Astrocyte of the hippocampus (primary cell): ENCODE measurements at regions not wholly inside any gene's neighbourhood (a gene's known extent, or its start where the extent isn't known, plus 50 kb on each side); places are given as distances from the start of the nearest gene placed in this dataset.

Experiments used
- DNase-seq: peaks from one replicate; pipeline ENCODE4 v3.0.0; 2011; ENCODE audit warnings: low read depth, low spot score

DNA sequence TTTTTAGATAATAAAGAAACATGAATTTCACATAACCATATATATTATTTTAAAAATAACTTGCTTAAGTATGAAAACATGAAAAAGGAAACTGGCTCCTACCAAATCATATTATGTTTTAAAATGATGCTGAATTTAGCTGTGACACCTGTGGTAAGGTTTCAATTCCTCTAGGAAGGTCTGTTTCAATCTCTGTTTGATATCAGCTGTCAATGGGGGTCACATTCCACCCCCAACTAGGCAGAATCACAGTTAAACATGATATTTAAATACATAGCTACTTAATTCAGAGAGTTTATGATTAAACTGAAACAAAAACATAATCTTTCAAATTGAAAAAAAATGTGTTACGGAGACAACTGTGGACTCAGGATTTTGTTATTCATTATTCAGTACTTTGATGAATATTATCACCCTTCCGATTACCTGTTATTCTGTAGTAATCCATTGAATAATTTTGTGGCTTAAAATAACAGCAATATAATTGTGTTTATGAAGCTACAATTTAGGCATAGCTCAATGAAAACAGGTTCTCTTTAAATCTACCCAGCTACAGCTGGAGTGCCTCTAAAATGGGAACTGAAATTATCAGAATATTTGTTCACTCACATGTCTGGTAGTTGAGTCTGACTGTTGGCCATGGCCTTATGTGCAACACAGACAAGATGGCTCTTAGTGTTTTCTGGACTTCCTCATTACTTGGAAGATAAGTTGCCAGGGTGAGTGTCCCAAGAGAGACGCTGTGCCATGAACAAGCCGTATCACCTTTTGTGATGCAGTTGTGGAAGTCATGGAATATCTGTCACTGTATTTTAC, 244.6 kb upstream of the ANO3 start:
- DNase-seq, result no peak

DNA sequence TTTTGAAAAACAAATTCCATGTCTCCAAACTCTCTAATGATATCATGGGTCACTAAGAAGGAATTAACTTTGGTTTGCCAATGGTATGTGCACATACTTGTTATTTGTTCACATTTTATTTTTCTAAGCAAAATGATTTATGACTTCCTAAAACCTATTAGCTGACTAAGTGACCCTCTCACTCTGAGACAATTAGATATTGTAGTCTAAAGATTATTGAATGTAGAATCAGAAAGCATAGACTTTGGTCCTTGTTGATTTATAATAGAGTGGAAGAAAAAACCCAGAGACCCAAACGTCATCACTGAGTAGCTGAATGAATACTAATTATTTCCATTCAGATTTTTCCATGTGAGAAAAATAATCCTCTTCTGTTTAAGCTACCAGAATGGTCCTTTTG, 243.5 kb upstream of the ANO3 start:
- DNase-seq, result peak; percentile 3

DNA sequence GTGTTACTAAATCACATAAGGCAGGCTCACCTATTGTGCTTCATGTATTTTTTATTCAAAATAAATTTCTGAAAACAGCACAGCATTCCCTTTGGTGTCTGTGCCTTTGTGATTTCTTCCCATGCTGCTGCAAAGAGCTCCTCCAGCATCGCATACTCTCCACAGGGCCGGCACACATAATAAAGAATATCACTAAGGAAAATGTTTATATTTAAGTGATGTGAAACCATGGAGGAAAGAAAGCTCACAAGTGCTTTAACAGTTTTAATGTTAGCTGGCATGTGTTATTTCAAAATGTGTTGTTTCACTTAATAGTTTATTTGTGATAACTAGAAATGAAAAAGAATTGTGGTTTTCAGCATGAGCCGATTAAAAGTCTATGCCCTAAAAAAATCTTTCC, 241.3 kb upstream of the ANO3 start:
- DNase-seq, result no peak

DNA sequence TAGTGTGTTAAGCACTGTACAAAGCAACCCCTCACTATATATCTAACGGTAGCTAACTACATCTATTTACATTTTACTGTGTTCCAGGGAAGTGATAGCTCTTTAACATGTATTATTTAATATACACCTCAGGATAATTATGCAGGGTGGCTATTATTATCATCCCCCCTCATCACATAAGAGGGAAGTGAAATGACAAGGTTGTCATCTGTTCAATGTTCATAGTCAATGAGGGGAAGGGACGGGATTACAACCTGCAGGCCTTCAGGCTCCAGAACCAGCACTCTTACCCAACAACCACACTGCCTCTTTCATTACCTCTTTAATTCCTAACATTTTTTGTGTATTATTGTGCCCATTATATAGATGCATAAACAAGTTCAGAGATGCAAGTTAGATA, 238.7 kb upstream of the ANO3 start:
- DNase-seq, result no peak

DNA sequence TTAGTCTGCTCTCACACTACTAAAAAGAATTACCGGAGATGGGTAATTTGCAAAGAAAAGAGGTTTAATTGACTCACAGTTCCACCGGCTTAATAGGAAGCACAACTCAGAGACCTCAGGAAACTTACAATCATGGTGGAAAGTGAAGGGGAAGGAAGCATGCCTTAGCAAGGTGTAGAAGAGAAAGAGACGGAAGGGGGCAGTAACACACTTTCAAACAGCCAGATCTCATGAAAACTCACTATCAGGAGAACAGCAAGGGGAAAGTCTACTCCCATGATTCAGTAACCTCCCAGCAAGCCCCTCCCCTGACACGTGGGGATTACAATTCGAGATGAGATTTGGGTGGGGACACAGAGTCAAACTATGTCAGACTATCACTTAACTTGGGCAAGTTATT, 236.6 kb upstream of the ANO3 start:
- no peak for DNase-seq

DNA sequence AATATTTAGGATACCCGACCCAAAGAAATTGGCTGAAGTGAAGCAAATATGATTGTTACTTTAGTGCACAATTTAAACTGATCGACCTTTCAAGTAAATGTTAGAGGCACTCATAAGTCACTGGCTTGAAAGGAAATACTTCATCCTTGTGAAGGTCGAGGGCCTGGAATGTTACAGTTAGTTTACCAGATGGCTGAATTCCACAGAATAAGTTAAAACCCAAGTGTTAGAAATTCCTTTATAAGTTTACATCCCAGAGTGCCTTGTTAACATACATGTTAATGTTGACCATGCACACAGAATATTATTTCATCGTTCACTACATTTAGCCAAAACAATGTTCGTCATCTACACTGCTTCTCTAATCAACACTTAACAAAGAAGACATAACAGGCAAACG, 235.5 kb upstream of the ANO3 start:
- no peak for DNase-seq

DNA sequence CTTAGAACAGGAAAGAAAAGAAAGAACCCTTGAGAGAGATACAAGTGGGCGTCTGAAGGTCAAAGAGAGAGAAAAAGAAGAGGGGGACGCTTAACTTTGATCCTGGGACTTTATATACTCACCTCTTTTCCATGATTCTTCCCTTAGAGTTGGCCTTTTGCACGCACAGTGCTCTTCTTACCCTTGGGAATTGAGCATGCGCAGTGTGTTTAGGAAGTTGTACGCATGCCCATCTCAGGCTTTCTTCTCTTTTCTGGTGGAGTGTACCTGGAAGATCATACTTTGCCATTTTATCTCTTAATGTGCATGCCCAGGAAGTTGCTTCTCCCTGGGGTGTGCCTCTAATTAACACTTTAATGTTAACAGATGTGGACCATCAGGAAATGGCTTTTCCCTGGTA, 229.6 kb upstream of the ANO3 start:
- DNase-seq, result no peak

DNA sequence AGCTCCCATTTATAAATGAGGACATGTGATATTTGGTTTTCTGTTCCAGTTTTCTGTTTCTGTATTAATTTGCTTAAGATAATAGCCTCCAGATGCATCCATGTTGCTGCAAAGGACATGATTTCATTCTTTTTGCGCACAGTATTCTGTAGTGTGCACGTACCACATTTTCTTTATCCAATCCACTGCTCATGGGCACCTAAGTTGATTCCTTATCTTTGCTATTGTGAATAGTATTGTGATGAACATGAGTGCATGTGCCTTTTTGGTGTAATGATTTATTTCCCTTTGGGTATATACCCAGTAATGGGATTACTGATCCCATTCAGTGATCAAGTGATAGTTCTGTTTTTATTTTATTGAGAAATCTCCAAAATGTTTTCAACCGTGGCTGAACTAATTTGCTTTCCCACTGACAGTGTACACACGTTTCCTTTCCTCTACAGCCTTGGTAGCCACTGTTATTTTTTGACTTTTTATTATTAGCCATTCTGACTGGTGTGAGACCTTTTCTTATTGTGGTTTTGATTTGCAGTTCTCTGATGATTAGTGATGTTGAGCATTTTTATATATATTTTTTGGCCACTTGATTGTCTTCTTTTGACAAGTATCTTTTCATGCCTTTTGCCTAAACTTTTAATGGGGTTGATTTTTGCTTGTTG, 226.0 kb upstream of the ANO3 start:
- no peak for DNase-seq

DNA sequence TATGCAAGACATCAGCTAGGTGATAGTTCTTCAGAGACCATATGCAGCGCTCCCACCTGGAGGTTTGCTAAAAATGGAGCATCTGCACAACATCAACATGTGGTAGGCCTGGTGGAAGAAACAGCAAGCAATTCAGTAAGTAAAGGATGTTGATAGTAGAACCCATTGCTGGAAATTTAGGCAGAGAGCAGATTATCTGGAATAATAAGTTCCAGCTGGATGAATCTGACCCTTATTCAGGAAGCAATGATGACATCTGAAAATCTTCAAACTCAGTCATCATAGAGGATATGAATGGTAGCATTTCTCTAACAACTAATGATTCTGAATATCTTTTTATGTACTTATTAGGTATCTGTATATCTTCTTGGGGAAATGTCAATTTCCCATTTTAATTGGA, 225.2 kb upstream of the ANO3 start:
- no peak for DNase-seq

DNA sequence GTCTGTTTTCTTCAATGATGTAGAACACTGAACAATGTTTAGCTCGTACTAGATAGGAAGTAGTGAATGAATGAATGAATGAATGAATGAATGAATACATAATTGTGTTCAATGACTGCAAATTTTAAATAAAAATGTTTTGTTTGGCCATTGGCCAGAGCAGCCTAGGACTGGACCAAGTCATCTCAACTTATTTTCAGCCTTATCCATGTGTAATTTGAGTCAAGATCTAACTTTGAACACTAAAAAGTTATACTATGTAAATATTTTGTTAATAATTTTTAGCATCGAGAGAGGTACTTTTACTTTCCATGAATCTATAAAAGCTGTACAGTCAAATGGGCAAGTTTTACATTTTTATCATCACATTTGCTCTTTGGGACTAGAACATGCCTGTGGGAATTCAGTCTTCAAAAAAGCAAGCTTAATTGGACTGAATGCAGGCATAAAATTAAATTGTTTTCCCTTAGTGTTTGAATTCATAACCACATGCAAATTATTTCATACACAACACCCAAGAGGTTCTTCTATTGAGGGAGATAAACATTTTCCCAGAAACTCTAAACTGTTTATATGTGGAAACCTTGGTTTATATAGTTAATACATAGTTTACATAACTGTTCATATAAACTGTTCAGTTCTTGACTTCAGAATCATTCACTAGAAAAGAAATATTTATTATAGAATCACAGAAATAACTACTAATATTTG, 222.1 kb upstream of the ANO3 start:
- no peak for DNase-seq

DNA sequence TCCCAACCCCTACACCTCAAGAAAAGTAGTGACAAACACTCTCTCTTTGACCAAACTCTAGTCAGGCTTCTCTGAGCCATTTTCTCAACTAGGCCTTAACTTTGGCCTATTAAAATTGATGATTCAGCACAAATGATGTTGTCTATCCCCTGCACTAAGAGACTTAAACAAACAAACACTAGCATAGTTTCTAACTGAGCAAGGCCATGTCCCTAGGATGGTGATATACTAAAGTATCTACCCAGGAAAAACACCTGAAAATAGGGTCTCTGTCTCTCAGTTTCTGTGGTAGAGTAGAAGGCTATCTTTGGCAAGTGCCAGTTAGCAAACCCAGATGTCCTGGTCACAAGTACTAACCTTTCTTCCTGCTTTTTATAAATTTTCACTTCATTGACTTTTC, 219.7 kb upstream of the ANO3 start:
- no peak for DNase-seq

DNA sequence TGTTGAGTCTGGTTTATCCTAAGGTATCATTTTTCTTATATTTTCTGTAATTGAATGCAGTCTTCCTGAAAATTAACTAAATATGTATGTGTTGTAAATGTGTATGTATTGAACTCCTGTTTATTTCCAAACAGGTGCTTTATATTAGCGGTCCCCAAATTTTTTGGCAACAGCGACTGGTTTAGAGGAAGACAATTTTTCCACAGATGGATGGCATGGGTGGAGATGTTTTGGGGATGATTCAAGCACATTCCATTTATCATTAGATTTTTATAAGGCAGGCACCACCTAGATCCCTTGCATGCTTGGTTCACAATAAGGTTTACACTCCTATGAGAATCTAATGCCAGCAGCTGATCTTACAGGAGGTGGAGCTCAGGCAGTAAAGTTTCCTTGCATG, 210.5 kb upstream of the ANO3 start:
- DNase-seq, result no peak

DNA sequence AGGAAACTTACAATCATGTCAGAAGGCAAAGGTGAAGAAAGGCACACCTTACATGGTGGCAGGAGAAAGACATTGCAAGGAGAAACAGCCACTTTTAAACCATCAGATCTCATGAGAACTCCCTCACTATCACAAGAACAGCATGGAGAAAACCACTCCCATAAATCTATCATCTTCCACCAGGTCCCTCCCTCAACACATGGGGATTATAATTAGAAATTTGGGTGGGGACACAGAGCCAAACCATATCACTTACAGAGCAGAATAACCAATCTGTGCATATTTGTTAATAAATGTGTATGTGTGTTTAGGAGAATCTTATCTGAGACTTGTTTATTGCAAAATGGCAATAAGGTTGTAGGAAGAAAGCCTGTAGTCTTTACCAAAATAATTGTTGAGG, 205.2 kb upstream of the ANO3 start:
- no peak for DNase-seq

DNA sequence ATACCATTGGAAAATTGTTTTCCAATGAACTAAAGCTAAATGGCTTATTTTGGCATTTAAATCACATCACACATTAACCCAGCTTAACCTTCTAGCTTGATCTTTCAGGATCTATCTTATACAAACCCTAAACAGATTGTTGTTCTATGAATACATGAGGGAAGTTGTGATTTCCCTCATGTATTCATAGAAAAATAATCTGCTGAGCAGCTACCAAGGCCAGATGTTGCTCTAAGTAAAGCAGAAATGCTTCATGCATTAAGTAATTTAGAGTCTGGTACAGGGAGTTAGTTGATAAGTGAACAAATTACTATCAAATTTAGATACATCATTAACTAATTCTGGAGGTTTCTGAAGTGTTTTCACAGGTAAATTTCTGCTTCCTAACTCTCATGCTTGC, 204.6 kb upstream of the ANO3 start:
- no peak for DNase-seq

DNA sequence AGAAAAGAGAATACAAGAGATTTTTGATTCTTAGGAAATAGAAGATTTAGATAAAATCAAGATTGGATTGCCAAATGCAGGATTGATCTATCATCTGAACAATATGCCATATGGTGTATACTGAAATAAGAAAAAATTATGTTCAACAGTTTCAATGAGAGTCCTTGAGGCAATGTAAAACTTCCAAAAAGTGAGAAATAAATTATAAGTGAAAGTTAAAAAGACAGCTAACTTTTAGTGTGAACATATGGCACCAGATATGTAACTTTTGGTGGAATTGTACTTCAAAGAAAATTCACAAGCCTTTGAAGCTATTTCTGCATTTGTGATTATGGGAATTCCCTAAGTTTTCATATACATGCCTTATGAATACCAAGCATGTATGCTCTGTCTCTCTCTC, 200.5 kb upstream of the ANO3 start:
- no peak for DNase-seq

DNA sequence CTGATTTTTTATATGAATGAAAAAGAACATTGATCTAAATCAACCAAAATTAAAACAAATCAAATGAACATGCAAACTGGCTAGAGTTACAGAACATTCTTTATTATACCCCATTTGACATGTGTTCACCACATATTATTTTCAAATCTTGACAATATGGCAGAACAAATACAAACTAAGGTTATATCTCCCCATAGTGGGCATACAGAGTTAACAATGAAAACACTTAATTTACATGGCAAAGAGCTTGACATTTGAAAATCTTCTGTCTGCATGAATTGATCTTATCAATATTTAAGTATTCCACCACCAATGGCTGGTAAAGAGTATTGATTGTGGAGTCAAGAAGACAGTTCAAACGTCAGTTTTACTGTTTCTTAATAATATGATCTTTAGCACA, 197.9 kb upstream of the ANO3 start:
- DNase-seq, result no peak

DNA sequence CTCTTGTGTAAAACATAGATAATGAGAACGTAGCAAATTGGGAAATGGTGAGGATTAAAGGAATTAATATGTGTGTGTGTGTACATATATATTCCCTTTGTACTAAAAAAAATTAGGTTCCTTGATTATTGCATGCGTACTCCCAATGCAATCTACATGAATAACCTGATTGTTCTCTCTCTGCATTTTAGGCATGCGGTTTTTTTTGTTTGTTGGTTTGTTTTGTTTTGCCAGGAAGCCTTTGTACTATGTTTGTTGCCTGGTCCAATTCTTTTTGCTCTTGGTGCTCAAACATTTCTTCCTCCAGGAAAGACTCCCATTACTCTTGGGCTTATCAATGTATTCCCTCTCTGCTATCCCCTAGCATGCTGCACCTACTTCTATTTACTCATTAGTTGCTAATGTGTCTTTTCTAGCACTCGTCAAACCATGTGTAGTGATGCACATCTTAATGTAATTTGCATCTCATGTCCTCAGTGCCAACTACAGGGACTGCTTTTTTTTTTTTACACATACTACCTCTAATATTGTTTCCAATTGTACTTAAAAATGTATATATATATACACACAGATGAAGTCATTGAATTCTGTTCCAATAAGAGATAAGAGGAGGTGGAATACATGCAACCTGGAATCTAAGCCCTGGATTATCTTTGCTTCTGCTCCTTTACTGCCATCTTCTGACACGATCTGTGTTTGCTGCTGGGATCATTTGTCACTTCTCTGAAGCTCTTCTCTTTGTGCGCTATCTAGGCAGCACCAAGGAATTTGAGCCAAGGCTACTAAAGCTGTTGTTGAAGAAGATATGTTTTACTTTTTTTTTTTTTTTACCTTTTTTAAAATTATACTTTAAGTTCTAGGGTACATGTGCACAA, 197.2 kb upstream of the ANO3 start:
- peak; percentile 2 for DNase-seq

DNA sequence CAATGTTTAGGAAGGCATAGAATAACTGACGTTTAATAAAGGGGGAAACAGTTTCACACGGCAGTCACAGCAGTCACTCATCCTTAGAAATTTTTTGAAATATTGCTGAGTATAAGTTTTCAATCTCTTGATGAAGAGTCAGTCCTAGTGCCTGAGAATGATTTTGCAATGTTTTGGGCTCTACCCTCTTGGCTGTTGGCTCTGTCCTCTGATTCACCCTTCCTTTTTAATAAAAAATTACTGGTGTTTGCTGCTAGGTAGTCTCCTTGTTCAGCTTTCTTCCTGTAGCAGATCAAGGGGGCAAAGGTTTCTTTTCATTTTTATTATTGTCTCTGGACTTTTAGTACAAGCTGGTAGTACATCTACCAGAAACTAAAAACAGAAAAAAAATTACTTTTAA, 194.3 kb upstream of the ANO3 start:
- DNase-seq, result no peak

DNA sequence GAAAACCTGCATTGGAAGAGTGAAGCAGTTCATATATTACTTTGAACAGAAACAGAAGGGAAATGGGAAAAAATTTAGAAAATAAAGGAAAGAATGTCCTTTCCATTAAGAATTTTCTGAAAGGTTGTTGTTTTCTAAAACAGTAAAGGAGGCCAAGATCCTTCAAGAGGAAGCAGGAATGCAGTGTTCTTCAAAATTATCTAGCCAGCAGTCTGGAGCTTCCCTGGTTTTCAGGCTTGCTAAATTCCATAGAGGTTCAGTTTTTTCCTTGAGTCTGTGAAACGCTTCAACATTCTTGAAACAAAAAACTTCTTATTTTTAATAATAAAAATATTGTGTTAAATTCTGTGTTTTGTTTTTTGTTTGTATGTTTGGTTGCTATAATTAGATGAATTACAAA, 189.0 kb upstream of the ANO3 start:
- no peak for DNase-seq

DNA sequence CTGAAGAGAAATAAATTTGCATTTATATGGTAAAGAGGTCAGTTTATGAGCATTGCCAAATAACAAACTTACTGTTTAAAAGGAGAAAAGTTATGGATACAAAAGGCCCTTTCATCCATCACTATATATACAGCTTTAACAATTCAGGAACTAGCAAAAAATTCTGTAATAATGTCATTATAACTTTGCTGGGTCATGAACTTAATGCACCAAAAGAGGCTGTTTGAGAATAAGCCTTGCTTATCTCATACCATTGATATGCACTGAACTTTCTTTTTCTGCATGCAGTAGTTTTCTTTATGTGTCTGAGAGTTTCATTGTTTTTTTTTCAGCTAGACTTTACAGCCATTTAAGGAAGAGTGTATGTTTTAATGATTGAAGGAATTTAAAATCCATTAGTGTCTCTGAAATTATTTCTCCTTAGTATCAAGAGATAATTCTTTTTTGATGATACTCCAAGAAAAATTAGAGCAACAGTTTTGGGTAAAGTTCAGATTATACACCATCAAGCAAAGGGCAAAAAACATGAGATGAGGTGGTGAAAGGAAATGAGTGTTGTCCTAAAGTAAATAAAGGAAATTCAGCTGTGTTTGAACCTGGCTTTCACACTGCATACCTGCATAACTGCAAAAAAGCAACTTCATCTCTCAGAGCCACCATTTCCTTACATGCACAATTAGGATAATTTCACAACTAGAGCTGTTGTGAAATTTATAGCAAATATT, 188.2 kb upstream of the ANO3 start:
- no peak for DNase-seq

DNA sequence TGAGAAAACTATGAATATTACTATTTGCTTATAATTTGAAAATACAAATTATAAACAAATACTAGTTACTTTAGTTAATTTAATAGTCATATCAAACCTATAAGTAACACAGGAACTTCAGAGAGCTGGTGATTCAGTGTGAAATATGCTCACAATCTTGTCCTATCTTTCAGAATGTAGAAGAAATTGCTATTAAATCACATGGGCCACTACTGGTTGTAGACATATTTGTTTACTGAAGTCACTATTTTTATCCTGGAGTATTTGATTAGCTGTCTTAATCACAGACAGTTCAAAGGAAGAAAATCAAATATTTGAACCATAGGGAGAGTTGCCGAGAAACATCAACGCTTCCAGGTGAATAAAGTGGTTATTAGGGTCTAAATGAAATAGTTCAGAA, 187.6 kb upstream of the ANO3 start:
- no peak for DNase-seq
